NCI-H2227 treated with DMSO at 0.1 percent for 48 hours (cell line): ENCODE measurements at regions not wholly inside any gene's neighbourhood (a gene's known extent, or its start where the extent isn't known, plus 50 kb on each side); places are given as distances from the start of the nearest gene placed in this dataset.
A peak's percentile ranks its signal among the peaks of the same experiment; 100 is the strongest.

Experiments used
- DNase-seq: peaks from one replicate; lab custom pipeline; 2025; lab: John Stamatoyannopoulos, UW

- DNase-seq, result no peak
These were observed 84.6 kb upstream of the COL6A5 start for GRCh38 chr3:130260918-130261317.

- no peak for DNase-seq
These were observed 81.8 kb upstream of the COL6A5 start for GRCh38 chr3:130263708-130264107.

GRCh38 chr3:130266817-130267216 is 78.7 kb upstream of the COL6A5 start:
- no peak for DNase-seq

- peak; percentile 5 for DNase-seq
These were observed 69.2 kb upstream of the COL6A5 start for GRCh38 chr3:130276203-130276803.

GRCh38 chr3:130288670-130289069 is 56.8 kb upstream of the COL6A5 start:
- DNase-seq, result no peak

- no peak for DNase-seq
These were observed 54.3 kb upstream of the COL6A5 start for GRCh38 chr3:130291148-130291547.

GRCh38 chr3:130293247-130293646 is 52.2 kb upstream of the COL6A5 start:
- no peak for DNase-seq
